Hepatocyte (in vitro differentiated cells): ENCODE measurements at regions not wholly inside any gene's neighbourhood (a gene's known extent, or its start where the extent isn't known, plus 50 kb on each side); places are given as distances from the start of the nearest gene placed in this dataset.

Source experiments
- CTCF ChIP-seq: fragments of 200-600 bp; sonication (generic); IDR thresholded peaks from 2 replicates; pipeline ENCODE4 v1.5.1; 2016; ENCODE audit warnings: antibody characterized with exemption, mild to moderate bottlenecking; ENCODE audit not compliant: poor library complexity
- EZH2 ChIP-seq: fragments of 200-600 bp; sonication (generic); IDR thresholded peaks from 2 replicates; pipeline ENCODE4 v1.6.1; 2016; ENCODE audit warnings: antibody characterized with exemption, mild to moderate bottlenecking, borderline replicate concordance
- EZH2phosphoT487 ChIP-seq: fragments of 200-600 bp; sonication (generic); IDR thresholded peaks from one replicate; pipeline ENCODE4 v1.6.1; 2018; ENCODE audit warnings: antibody characterized with exemption, mild to moderate bottlenecking, low read depth, moderate library complexity; ENCODE audit not compliant: unreplicated experiment, severe bottlenecking

DNA sequence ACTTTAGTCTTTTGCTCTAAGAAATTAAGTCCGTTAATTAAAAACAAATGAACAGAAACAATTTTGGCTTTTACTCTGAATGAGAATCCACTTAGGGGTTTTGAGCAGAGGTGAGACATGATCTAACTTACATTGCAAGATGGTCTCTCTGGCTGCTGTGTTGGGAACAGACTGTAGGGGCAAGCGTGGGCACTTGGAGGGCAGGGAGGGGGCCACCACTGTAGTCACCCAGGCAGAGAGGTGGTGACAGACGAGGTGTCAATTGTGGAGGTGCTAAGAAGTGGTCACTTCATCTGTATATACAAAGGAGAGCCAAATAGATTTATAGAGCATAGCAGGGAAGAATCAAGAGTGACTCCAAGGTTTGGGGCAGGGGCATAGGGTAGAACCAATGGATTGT lies 71.1 kb upstream of the IRF2BP2 start:
- TF ChIP-seq CTCF (no peak), EZH2 (no peak), EZH2phosphoT487 (no peak)
